Natural killer cell (primary cell): ENCODE measurements at regions not wholly inside any gene's neighbourhood (a gene's known extent, or its start where the extent isn't known, plus 50 kb on each side); places are given as distances from the start of the nearest gene placed in this dataset.

Experiments
- ATAC-seq, 3 donors: fragments of 150-1000 bp in 2 of 3; fragments of 200-7000 bp in 1 of 3; cut with Tn5 transposase; 1 replicate in 1 of 3; 2 replicates in 2 of 3; pipeline ENCODE4 v1.10.0; 2021; ENCODE audit warnings: mild to moderate bottlenecking in 2 of 3, moderate library complexity in 2 of 3
- DNase-seq, 2 donors: peaks; one replicate each; pipeline versions ENCODE4 v3.0.0 to v3.0.0-alpha.2; 2013 to 2021; ENCODE audit warnings: mixed read lengths in 1 of 2
- H3K27ac ChIP-seq: one replicate; pipeline ENCODE4 v1.5.1; 2013; ENCODE audit warnings: mild to moderate bottlenecking, low read length
- H3K27me3 ChIP-seq: one replicate; pipeline ENCODE4 v1.6.1; 2013; ENCODE audit warnings: low read length; ENCODE audit not compliant: control insufficient read depth, insufficient read depth
- H3K36me3 ChIP-seq: one replicate; pipeline ENCODE4 v1.6.1; 2013; ENCODE audit warnings: low read length; ENCODE audit not compliant: control insufficient read depth, insufficient read depth
- H3K4me1 ChIP-seq: one replicate; pipeline ENCODE4 v1.6.1; 2013; ENCODE audit warnings: low read length; ENCODE audit not compliant: control insufficient read depth, insufficient read depth
- H3K4me3 ChIP-seq: one replicate; pipeline ENCODE4 v1.5.1; 2013; ENCODE audit warnings: low read length
- H3K9me3 ChIP-seq: one replicate; pipeline ENCODE4 v1.6.1; 2013; ENCODE audit warnings: low read length; ENCODE audit not compliant: control insufficient read depth, insufficient read depth
- H3K27ac Mint-ChIP-seq, 2 donors: one replicate each; pipeline ENCODE4 v1.8.0; 2022; ENCODE audit warnings: mild to moderate bottlenecking in 2 of 2, mixed read lengths in 2 of 2, moderate library complexity in 1 of 2
- H3K27me3 Mint-ChIP-seq, 2 donors: one replicate each; pipeline ENCODE4 v1.8.0; 2022; ENCODE audit warnings: low read depth in 2 of 2, mixed read lengths in 2 of 2
- H3K36me3 Mint-ChIP-seq: one replicate; pipeline ENCODE4 v1.8.0; 2022; ENCODE audit warnings: mixed read lengths
- H3K4me1 Mint-ChIP-seq, 2 donors: one replicate each; pipeline ENCODE4 v1.8.0; 2022; ENCODE audit warnings: mixed read lengths in 2 of 2
- H3K4me3 Mint-ChIP-seq: one replicate; pipeline ENCODE4 v1.8.0; 2022; ENCODE audit warnings: mild to moderate bottlenecking, moderate library complexity, mixed read lengths
- H3K9me3 Mint-ChIP-seq, 2 donors: one replicate each; pipeline ENCODE4 v1.8.0; 2022; ENCODE audit warnings: mixed read lengths in 2 of 2
- WGBS: methylation state at CpG from one replicate; pipeline ENCODE4 v1.1.7; 2013; ENCODE audit warnings: missing lambda C conversion rate; ENCODE audit not compliant: insufficient coverage; 5-methylcytosine and 5-hydroxymethylcytosine counted together
- intact Hi-C: fragments of 100-400 bp; cut with micrococcal nuclease; formaldehyde crosslinking; loops from one replicate; pipeline ENCODE4 v1.14.2; 2022
- TF ChIP-seq, protein P1 (sequence below): fragments of 200-600 bp; IDR thresholded peaks from one replicate; pipeline ENCODE4 v1.8.0; 2022; ENCODE audit warnings: antibody characterized with exemption

DNA sequence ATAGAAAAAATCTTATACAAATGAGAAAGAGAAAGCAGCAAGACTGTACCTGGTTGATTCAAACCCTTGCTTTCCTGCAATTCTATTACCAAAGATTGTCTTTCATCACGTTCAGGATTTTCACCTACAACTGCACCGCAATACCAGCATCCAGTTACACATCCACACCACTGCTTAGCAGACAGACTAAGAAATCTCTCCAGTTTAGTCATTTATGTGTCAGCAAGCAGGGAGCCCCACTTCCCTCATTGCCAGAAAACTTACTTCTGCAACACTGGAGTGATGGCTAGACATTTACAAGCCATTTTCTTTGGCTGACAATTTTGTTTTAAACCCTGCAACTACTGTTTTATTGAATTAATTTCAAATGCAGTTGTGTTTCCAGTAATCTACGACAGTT, 359.6 kb upstream of the MEOX2 start:
- H3K36me3 ChIP-seq, result no peaks in the 10 kb centered on the region
- H3K4me3 ChIP-seq, result no peak overlapping the region
- H3K9me3 Mint-ChIP-seq, result no peaks in the 10 kb centered on the region
- H3K9me3 ChIP-seq, result no peaks in the 10 kb centered on the region
- no peaks in the 10 kb centered on the region for H3K4me1 ChIP-seq
- H3K27ac ChIP-seq, result no peak overlapping the region
- WGBS, result 86% methylated on average over 3 of the region's 3 CpGs
- intact Hi-C loops, result no loop called here
- H3K4me3 Mint-ChIP-seq, result no peak overlapping the region
- H3K4me1 Mint-ChIP-seq, result no peaks in the 10 kb centered on the region
- no peak for DNase-seq
- no peak for ATAC-seq
- no peaks in the 10 kb centered on the region for H3K27me3 ChIP-seq
- H3K27ac Mint-ChIP-seq, result no peak overlapping the region
- peaks cover 0 to 5% of the 10 kb centered on the region in 2 donors for H3K27me3 Mint-ChIP-seq
- TF ChIP-seq, protein P1, sequence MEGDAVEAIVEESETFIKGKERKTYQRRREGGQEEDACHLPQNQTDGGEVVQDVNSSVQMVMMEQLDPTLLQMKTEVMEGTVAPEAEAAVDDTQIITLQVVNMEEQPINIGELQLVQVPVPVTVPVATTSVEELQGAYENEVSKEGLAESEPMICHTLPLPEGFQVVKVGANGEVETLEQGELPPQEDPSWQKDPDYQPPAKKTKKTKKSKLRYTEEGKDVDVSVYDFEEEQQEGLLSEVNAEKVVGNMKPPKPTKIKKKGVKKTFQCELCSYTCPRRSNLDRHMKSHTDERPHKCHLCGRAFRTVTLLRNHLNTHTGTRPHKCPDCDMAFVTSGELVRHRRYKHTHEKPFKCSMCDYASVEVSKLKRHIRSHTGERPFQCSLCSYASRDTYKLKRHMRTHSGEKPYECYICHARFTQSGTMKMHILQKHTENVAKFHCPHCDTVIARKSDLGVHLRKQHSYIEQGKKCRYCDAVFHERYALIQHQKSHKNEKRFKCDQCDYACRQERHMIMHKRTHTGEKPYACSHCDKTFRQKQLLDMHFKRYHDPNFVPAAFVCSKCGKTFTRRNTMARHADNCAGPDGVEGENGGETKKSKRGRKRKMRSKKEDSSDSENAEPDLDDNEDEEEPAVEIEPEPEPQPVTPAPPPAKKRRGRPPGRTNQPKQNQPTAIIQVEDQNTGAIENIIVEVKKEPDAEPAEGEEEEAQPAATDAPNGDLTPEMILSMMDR, result no peak
- no peaks in the 10 kb centered on the region for H3K36me3 Mint-ChIP-seq

DNA sequence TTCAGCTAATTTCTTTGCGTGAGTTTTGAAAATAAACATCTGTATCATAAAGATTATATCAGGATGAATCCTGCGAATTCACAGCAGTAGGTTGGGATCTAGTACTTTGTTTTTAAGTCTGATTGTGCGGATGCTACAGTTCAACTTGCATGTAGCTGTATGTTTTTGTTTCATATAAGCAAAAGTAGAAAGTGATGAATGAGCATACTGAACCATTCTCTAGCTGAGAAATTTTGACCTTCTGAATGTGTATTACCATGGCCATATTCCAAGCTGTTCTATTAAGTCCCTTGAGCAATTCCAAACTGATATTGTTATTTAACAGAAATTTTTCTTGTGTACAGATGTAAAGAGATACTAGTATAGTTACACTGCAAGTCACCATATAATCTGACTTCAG, 358.8 kb upstream of the MEOX2 start:
- 75% methylated on average over 3 of the region's 3 CpGs for WGBS
- DNase-seq (no peak), ATAC-seq (no peak)
- Histone ChIP-seq H3K4me3 (no peak overlapping the region), H3K9me3 (no peaks in the 10 kb centered on the region), H3K27me3 (no peaks in the 10 kb centered on the region), H3K27ac (no peak overlapping the region), H3K4me1 (no peaks in the 10 kb centered on the region), H3K36me3 (no peaks in the 10 kb centered on the region)
- TF ChIP-seq, protein P1, result no peak
- H3K27me3 Mint-ChIP-seq, result peaks cover 0 to 5% of the 10 kb centered on the region in 2 donors
- H3K4me3 Mint-ChIP-seq, result no peak overlapping the region
- no peaks in the 10 kb centered on the region for H3K9me3 Mint-ChIP-seq
- H3K27ac Mint-ChIP-seq, result no peak overlapping the region
- no peaks in the 10 kb centered on the region for H3K36me3 Mint-ChIP-seq
- intact Hi-C loops, result no loop called here
- no peaks in the 10 kb centered on the region for H3K4me1 Mint-ChIP-seq

DNA sequence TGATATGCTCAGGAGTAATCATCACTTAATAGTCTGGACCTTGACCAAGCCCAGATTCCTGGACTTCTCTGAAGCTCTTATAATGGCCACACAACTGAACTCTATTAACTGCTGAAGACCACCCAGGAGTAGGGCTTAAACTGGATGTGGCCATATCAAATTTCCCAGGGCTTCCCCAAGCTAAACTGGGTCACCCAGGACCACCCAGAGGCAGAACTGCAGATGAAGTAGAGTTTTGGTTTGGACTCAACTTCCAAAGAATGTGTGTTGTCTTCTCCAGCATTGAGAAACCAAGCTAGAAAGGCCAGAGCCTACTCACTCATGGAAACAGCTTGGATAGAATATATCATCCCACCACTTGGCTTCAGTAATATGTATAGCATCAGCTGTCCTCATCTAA, 358.2 kb upstream of the MEOX2 start:
- ATAC-seq, result no peak
- Histone ChIP-seq H3K27me3 (no peaks in the 10 kb centered on the region), H3K27ac (no peak overlapping the region), H3K9me3 (no peaks in the 10 kb centered on the region), H3K36me3 (no peaks in the 10 kb centered on the region), H3K4me3 (no peak overlapping the region), H3K4me1 (no peaks in the 10 kb centered on the region)
- no peak overlapping the region for H3K4me3 Mint-ChIP-seq
- peaks cover 0 to 5% of the 10 kb centered on the region in 2 donors for H3K27me3 Mint-ChIP-seq
- TF ChIP-seq, protein P1, result no peak
- no peaks in the 10 kb centered on the region for H3K9me3 Mint-ChIP-seq
- DNase-seq, result no peak
- no peak overlapping the region for H3K27ac Mint-ChIP-seq
- H3K36me3 Mint-ChIP-seq, result no peaks in the 10 kb centered on the region
- H3K4me1 Mint-ChIP-seq, result no peaks in the 10 kb centered on the region
- intact Hi-C loops, result no loop called here

DNA sequence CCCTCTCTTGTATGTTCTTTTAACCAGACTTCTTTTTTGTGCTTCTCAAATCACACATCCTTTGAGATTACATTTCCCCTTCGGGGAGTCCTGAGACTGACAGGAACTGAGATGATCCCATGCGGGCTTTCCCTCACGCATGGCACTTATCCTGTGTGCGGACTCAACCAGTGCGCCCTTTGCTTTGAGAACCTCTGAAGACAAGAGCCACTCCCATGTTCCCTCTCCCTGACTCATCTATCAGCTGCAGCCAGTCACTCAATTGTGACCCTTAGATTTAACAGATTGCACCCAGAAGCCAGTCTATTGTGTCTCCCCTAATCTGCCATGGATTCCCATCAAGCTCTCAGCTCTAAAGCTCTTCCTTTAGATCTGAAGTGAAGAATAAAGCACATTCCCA, 353.9 kb upstream of the MEOX2 start:
- Mint-ChIP-seq H3K4me3 (no peak overlapping the region), H3K4me1 (no peaks in the 10 kb centered on the region), H3K36me3 (no peaks in the 10 kb centered on the region), H3K9me3 (peaks cover 3 to 5% of the 10 kb centered on the region in 2 donors), H3K27me3 (no peaks in the 10 kb centered on the region), H3K27ac (no peak overlapping the region)
- intact Hi-C loops, result no loop called here
- Histone ChIP-seq H3K27ac (no peak overlapping the region), H3K4me3 (no peak overlapping the region), H3K36me3 (no peaks in the 10 kb centered on the region), H3K27me3 (no peaks in the 10 kb centered on the region), H3K4me1 (no peaks in the 10 kb centered on the region), H3K9me3 (no peaks in the 10 kb centered on the region)
- 87% methylated on average over 5 of the region's 5 CpGs for WGBS
- no peak for DNase-seq
- TF ChIP-seq, protein P1, result no peak
- ATAC-seq, result no peak
